Pancreas (tissue), 10 donors: ENCODE measurements at regions not wholly inside any gene's neighbourhood (a gene's known extent, or its start where the extent isn't known, plus 50 kb on each side); places are given as distances from the start of the nearest gene placed in this dataset.

Experiments
- ATAC-seq, 4 donors: fragments of 200-7000 bp; cut with Tn5 transposase; one replicate each; pipeline versions ENCODE4 v1.8.0 to v1.9.1; 2020; ENCODE audit warnings: mild to moderate bottlenecking in 4 of 4, moderate library complexity in 4 of 4
- DNase-seq, 6 donors: peaks; one replicate each; pipeline ENCODE4 v3.0.0-alpha.2; 2020
- FAIRE-seq: peaks from 2 replicates; lab custom pipeline; 2012; peaks lifted over from hg19 to GRCh38; lab: Jason Lieb, UNC
- H3K27ac ChIP-seq, 4 donors: fragments of 200-600 bp; sonication (generic); 1 replicate in 3 of 4; 2 replicates in 1 of 4; pipeline versions ENCODE4 v1.5.0 to v1.8.0; 2020
- H3K27me3 ChIP-seq, 4 donors: fragments of 200-600 bp; one replicate each; pipeline ENCODE4 v1.8.0; 2021
- H3K36me3 ChIP-seq, 3 donors: fragments of 200-600 bp; sonication (generic) in 1 of 3; one replicate each; pipeline versions ENCODE4 v1.5.0 to v1.8.0; 2020 to 2021
- H3K4me1 ChIP-seq, 3 donors: fragments of 200-600 bp; one replicate each; pipeline ENCODE4 v1.8.0; 2021
- H3K4me3 ChIP-seq, 4 donors: fragments of 200-600 bp; sonication (generic) in 2 of 4; one replicate each; pipeline versions ENCODE4 v1.5.0 to v1.8.0; 2020 to 2021
- H3K9me3 ChIP-seq, 4 donors: fragments of 200-600 bp; one replicate each; pipeline ENCODE4 v1.8.0; 2021
- WGBS, 2 donors: extraction: QIAGEN DNeasy Blood & Tissue Kit; methylation state at CpG; one replicate each; pipeline ENCODE4 v1.1.7; 2013; 5-methylcytosine and 5-hydroxymethylcytosine counted together
- intact Hi-C, 3 donors: fragments of 100-400 bp; cut with DNase I; formaldehyde crosslinking; loops; one replicate each; pipeline versions ENCODE4 v1.11.1 to v1.14.2; 2022
- TF ChIP-seq, protein P1 (sequence below), 4 donors: fragments of 200-600 bp; sonication (generic) in 3 of 4; IDR thresholded peaks; one replicate each; pipeline versions ENCODE4 v1.5.0 to v1.8.0; 2021; ENCODE audit warnings: antibody characterized with exemption in 4 of 4
- donor health status: healthy with polysubstance abuse.
- donor health status: DM: no; HTN: no; CAD: no; lungs with moderate emphysema.
- donor health status: DM: no; HTN: no; CAD: no.
- donor health status: control.
- donor health status: control.
- donor health status: Bipolar disorder and iron deficiency.
- donor health status: DM: yes; HTN: yes; CAD: no.
- donor health status: DM: no; HTN: no; CAD: no.
- donor health status: DM: no; HTN: no; CAD: no.
- donor health status: DM: yes; HTN: yes; CAD: no.

DNA sequence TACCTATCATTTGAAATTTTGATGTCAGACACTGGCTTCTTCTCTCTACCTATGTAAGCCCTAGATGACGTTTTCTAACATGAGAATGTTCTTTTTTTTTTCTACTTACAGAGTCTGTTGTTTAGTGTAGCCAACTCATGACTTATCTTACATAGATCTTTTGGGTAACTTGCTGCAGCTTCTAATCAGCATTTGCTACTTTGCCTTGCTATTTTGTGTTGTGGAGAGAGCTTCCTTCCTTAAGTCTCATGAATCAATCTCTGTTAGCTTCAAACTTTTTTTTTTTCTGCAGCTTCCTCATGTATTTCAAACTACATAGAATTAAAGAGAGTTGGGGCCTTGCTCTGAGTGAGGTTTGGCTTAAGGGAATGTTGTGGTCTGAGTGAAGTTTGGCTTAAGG, 568.7 kb upstream of the BCHE start:
- no peak for ATAC-seq
- H3K9me3 ChIP-seq = no peaks in the 10 kb centered on the region
- FAIRE-seq = no peak
- no peak overlapping the region for H3K27ac ChIP-seq
- no peak for DNase-seq
- H3K27me3 ChIP-seq = no peaks in the 10 kb centered on the region
- no peaks in the 10 kb centered on the region for H3K4me1 ChIP-seq
- intact Hi-C loops = no loop called here
- H3K4me3 ChIP-seq = no peak overlapping the region
- WGBS, 2 donors = 46 to 53% methylated on average over 1 of the region's 1 CpG
- H3K36me3 ChIP-seq = no peaks in the 10 kb centered on the region
- TF ChIP-seq, protein P1, sequence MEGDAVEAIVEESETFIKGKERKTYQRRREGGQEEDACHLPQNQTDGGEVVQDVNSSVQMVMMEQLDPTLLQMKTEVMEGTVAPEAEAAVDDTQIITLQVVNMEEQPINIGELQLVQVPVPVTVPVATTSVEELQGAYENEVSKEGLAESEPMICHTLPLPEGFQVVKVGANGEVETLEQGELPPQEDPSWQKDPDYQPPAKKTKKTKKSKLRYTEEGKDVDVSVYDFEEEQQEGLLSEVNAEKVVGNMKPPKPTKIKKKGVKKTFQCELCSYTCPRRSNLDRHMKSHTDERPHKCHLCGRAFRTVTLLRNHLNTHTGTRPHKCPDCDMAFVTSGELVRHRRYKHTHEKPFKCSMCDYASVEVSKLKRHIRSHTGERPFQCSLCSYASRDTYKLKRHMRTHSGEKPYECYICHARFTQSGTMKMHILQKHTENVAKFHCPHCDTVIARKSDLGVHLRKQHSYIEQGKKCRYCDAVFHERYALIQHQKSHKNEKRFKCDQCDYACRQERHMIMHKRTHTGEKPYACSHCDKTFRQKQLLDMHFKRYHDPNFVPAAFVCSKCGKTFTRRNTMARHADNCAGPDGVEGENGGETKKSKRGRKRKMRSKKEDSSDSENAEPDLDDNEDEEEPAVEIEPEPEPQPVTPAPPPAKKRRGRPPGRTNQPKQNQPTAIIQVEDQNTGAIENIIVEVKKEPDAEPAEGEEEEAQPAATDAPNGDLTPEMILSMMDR (IDR thresholded peaks at IDR 0.05) = no peak

DNA sequence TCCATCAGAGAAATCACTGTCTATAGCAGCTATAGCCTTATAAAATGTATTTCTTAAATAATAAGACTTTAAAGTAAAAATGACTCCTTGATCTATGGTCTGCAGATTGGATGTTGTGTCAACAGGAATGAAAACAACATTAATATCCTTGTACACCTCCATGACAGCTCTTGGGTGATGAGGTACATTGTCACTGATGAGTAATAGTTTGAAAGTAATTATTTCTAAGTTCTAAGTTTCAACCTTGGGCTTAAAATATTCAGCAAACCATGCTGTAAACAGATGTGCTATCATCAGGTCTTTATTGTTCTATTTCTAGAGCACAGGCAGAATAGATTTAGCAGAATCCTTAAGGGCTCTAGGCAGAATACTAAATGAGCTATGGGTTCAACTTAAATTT, 568.2 kb upstream of the BCHE start:
- intact Hi-C loops = no loop called here
- Histone ChIP-seq H3K9me3 (no peaks in the 10 kb centered on the region), H3K27ac (no peak overlapping the region), H3K27me3 (no peaks in the 10 kb centered on the region), H3K36me3 (no peaks in the 10 kb centered on the region), H3K4me3 (no peak overlapping the region), H3K4me1 (no peaks in the 10 kb centered on the region)
- no peak for ATAC-seq
- FAIRE-seq = no peak
- TF ChIP-seq, protein P1 (IDR thresholded peaks at IDR 0.05) = no peak
- no peak for DNase-seq

DNA sequence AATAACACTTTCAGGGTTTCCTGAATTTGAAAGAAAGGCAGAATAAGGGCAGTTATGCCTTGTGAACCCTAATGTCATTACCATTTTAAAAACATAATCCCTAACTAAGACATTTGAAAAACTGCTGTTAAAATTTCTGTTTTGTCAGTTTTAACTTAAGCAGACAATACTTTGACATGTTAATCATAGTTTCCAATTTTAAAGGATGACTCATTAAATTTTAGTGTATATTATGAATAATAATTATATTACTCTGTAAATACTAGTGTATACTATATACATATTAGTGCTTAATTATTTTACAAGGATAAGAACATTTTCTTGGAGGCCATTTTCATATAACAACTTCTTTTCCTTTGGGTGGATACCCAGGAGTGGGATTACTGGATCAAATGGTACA, 553.1 kb upstream of the BCHE start:
- no peak overlapping the region for H3K27ac ChIP-seq
- no peaks in the 10 kb centered on the region for H3K36me3 ChIP-seq
- no peak for DNase-seq
- TF ChIP-seq, protein P1 (IDR thresholded peaks at IDR 0.05) = no peak
- H3K4me1 ChIP-seq = no peaks in the 10 kb centered on the region
- H3K9me3 ChIP-seq = no peaks in the 10 kb centered on the region
- H3K4me3 ChIP-seq = no peak overlapping the region
- H3K27me3 ChIP-seq = no peaks in the 10 kb centered on the region
- ATAC-seq = no peak
- intact Hi-C loops = no loop called here
- no peak for FAIRE-seq

DNA sequence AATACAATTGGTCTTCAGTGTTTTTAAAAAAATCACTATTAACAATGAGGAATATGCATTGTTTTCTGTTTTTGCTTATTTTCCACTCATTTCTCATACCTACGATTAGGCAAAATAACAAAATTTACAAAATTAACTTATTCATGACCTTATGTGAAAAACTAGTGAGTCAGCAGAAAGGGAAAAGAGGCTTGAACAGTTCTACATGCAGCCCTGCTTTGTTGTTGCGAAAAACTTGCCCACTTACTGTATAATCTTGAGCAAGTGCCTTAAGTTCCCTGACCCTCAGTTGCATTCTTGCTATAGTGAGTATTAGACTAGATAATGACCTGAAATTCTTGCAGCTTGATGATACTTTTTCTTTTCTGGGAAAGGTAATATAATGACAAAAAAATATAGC, 551.1 kb upstream of the BCHE start:
- ATAC-seq (no peak), DNase-seq (no peak), FAIRE-seq (no peak)
- WGBS, 2 donors = 74 to 85% methylated on average over 2 of the region's 2 CpGs
- no peaks in the 10 kb centered on the region for H3K27me3 ChIP-seq
- no peaks in the 10 kb centered on the region for H3K36me3 ChIP-seq
- H3K4me1 ChIP-seq = no peaks in the 10 kb centered on the region
- no peak overlapping the region for H3K4me3 ChIP-seq
- intact Hi-C loops = no loop called here
- H3K27ac ChIP-seq = no peak overlapping the region
- no peaks in the 10 kb centered on the region for H3K9me3 ChIP-seq
- TF ChIP-seq, protein P1 (IDR thresholded peaks at IDR 0.05) = no peak

DNA sequence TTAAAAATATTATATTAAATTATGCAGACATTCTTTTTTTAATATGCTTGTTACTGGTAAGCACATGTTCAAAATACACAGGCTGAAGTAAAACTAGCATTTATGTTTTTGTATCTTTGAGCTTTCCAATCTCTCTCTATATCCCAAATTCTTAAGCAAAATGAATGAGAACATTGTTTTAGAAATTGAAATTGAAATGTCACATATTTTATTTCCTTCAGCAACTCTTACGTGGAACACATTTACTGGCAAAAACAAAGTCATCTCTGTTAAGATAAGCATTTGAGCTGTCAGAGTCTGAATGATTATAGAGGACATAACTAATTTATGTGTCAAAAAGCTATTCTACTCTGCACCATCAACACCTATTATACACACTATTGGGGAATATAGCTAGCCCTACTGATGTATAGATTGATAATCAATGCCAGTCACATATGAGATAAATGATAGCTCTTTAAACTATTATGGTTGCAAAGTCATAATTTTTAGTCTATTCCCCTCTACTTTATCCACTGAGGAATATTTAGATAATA, 535.4 kb upstream of the BCHE start:
- no peak for FAIRE-seq
- WGBS, 2 donors = 40 to 51% methylated on average over 1 of the region's 1 CpG

More for the DNA sequence above, 535.4 kb upstream of the BCHE start:
- Histone ChIP-seq H3K9me3 (no peaks in the 10 kb centered on the region), H3K36me3 (no peaks in the 10 kb centered on the region), H3K4me1 (no peaks in the 10 kb centered on the region), H3K27me3 (no peaks in the 10 kb centered on the region), H3K27ac (no peak overlapping the region), H3K4me3 (no peak overlapping the region)
- intact Hi-C loops = no loop called here
- no peak for DNase-seq
- TF ChIP-seq, protein P1 (IDR thresholded peaks at IDR 0.05) = no peak
- ATAC-seq = no peak
